Progenitor cell of endocrine pancreas (in vitro differentiated cells): ENCODE measurements at regions not wholly inside any gene's neighbourhood (a gene's known extent, or its start where the extent isn't known, plus 50 kb on each side); places are given as distances from the start of the nearest gene placed in this dataset.

Source experiments
- DNase-seq: peaks from one replicate; pipeline ENCODE4 v3.0.0; 2021; ENCODE audit warnings: low spot score; ENCODE audit not compliant: unreplicated experiment
- H3K27ac Mint-ChIP-seq: 2 replicates; pipeline ENCODE4 v1.8.0; 2021; ENCODE audit warnings: mild to moderate bottlenecking, moderate library complexity, mixed read lengths
- H3K27me3 Mint-ChIP-seq: 2 replicates; pipeline ENCODE4 v1.8.0; 2021; ENCODE audit warnings: mixed read lengths
- H3K36me3 Mint-ChIP-seq: 2 replicates; pipeline ENCODE4 v1.8.0; 2022; ENCODE audit warnings: mixed read lengths; ENCODE audit not compliant: insufficient read depth
- H3K4me1 Mint-ChIP-seq: 2 replicates; pipeline ENCODE4 v1.8.0; 2021; ENCODE audit warnings: low read depth, mixed read lengths
- H3K4me3 Mint-ChIP-seq: 2 replicates; pipeline ENCODE4 v1.8.0; 2021; ENCODE audit warnings: low read depth, mild to moderate bottlenecking, moderate library complexity, mixed read lengths
- H3K9me3 Mint-ChIP-seq: 2 replicates; pipeline ENCODE4 v1.8.0; 2021; ENCODE audit warnings: low read depth, mixed read lengths
- CTCF ChIP-seq: fragments of 200-600 bp; sonication (generic); IDR thresholded peaks from one replicate; pipeline ENCODE4 v1.5.0; 2021; ENCODE audit warnings: antibody characterized with exemption, mild to moderate bottlenecking; ENCODE audit not compliant: unreplicated experiment

- Mint-ChIP-seq H3K36me3 (no peaks in the 10 kb centered on the region), H3K9me3 (peaks cover 2% of the 10 kb centered on the region), H3K4me1 (peaks cover 6% of the 10 kb centered on the region), H3K27me3 (no peaks in the 10 kb centered on the region), H3K27ac (no peak overlapping the region), H3K4me3 (no peak overlapping the region)
- DNase-seq, result no peak
- TF ChIP-seq CTCF, result no peak
Measured at GRCh38 chr6:140078561-140079125, 704.2 kb upstream of the CITED2 start.

GRCh38 chr6:140077827-140078560 lies 703.5 kb upstream of the CITED2 start:
- Mint-ChIP-seq H3K27ac (no peak overlapping the region), H3K9me3 (peaks cover 2% of the 10 kb centered on the region), H3K4me1 (peaks cover 4% of the 10 kb centered on the region), H3K27me3 (no peaks in the 10 kb centered on the region), H3K4me3 (no peak overlapping the region), H3K36me3 (no peaks in the 10 kb centered on the region)
- no peak for TF ChIP-seq CTCF
- DNase-seq, result no peak

- H3K36me3 Mint-ChIP-seq, result no peaks in the 10 kb centered on the region
- H3K27ac Mint-ChIP-seq, result no peak overlapping the region
- H3K27me3 Mint-ChIP-seq, result no peaks in the 10 kb centered on the region
- no peak for TF ChIP-seq CTCF
- peaks cover 8% of the 10 kb centered on the region for H3K4me1 Mint-ChIP-seq
- peaks cover 2% of the 10 kb centered on the region for H3K9me3 Mint-ChIP-seq
- DNase-seq, result no peak
- no peak overlapping the region for H3K4me3 Mint-ChIP-seq
Measured at GRCh38 chr6:140076105-140076504, 701.7 kb upstream of the CITED2 start.

- Mint-ChIP-seq H3K4me1 (peaks cover 8% of the 10 kb centered on the region), H3K9me3 (no peaks in the 10 kb centered on the region), H3K4me3 (no peak overlapping the region), H3K27ac (no peak overlapping the region), H3K27me3 (no peaks in the 10 kb centered on the region), H3K36me3 (no peaks in the 10 kb centered on the region)
- no peak for DNase-seq
- TF ChIP-seq CTCF, result no peak
Measured at GRCh38 chr6:140073456-140073855, 699.0 kb upstream of the CITED2 start.

GRCh38 chr6:140071601-140072062 lies 697.2 kb upstream of the CITED2 start:
- Mint-ChIP-seq H3K4me3 (no peak overlapping the region), H3K36me3 (no peaks in the 10 kb centered on the region), H3K4me1 (peaks cover 4% of the 10 kb centered on the region), H3K27ac (no peak overlapping the region), H3K27me3 (no peaks in the 10 kb centered on the region), H3K9me3 (no peaks in the 10 kb centered on the region)
- TF ChIP-seq CTCF, result no peak
- no peak for DNase-seq
